ENCODE measurements at regions not wholly inside any gene's neighbourhood (a gene's known extent, or its start where the extent isn't known, plus 50 kb on each side); places are given as distances from the start of the nearest gene placed in this dataset.

DNA sequence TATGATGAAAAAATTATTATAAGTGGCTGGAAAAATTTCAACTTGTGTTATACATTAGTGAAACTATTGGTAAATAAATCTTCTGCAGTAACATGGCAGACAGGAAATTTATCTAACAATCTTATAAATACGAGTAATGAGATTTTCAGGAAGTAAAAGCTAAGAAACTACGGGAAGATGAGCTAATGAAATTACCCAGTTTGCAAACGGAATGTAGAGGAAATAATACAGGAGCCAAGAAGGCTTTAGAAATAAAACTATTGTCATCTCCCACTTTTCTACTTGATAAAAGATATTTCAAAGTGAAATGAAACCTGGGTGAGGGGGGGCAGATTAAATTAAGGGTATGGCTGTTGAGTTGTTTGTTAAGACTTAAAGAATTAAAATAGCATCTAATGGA, 332.5 kb upstream of the SORCS1 start:
- no peaks in the 10 kb centered on the region for H3K4me1 ChIP-seq (ENCODE audit: control insufficient read depth, insufficient read depth, low read length)
- H3K9me3 ChIP-seq (ENCODE audit: control insufficient read depth, insufficient read depth, low read depth, low read length) = no peaks in the 10 kb centered on the region
- H3K27ac ChIP-seq (ENCODE audit: extremely low read depth, low read depth, low read length) = no peak overlapping the region
- H3K4me3 ChIP-seq (ENCODE audit: low read depth, low read length) = no peak overlapping the region
- H3K36me3 ChIP-seq (ENCODE audit: control insufficient read depth in 2 of 2, insufficient read depth in 1 of 2, low read length in 2 of 2) = no peaks in the 10 kb centered on the region
- ChIA-PET CTCF (no interaction called here), POLR2A (no interaction called here)
- TF ChIP-seq ZNF843 (tag by site-specific recombination; IDR thresholded peaks at IDR 0.05) (no peak), KLF9 (tag by site-specific recombination; IDR thresholded peaks at IDR 0.05; ENCODE audit: low read depth) (no peak), ZNF132 (tag by site-specific recombination; IDR thresholded peaks at IDR 0.05; ENCODE audit: borderline replicate concordance) (no peak), ZNF404 (tag by site-specific recombination; IDR thresholded peaks at IDR 0.05) (no peak), IKZF3 (tag by site-specific recombination; IDR thresholded peaks at IDR 0.05) (no peak), YY2 (tag by site-specific recombination; IDR thresholded peaks at IDR 0.05) (no peak), ZNF433 (tag by site-specific recombination; IDR thresholded peaks at IDR 0.05; ENCODE audit: low read depth) (no peak), ZNF530 (tag by site-specific recombination; IDR thresholded peaks at IDR 0.05; ENCODE audit: low read depth) (no peak), ZBTB6 (tag by site-specific recombination; IDR thresholded peaks at IDR 0.05) (no peak), ZNF202 (tag by site-specific recombination; IDR thresholded peaks at IDR 0.05; ENCODE audit: borderline replicate concordance) (no peak), BCL6B (tag by site-specific recombination; IDR thresholded peaks at IDR 0.05) (no peak), ZNF112 (tag by site-specific recombination; IDR thresholded peaks at IDR 0.05) (no peak), ZNF169 (tag by site-specific recombination; IDR thresholded peaks at IDR 0.05) (no peak), GLI4 (tag by site-specific recombination; IDR thresholded peaks at IDR 0.05) (no peak), OVOL3 (tag by site-specific recombination; IDR thresholded peaks at IDR 0.05) (no peak)
- TF ChIP-seq, protein P1, sequence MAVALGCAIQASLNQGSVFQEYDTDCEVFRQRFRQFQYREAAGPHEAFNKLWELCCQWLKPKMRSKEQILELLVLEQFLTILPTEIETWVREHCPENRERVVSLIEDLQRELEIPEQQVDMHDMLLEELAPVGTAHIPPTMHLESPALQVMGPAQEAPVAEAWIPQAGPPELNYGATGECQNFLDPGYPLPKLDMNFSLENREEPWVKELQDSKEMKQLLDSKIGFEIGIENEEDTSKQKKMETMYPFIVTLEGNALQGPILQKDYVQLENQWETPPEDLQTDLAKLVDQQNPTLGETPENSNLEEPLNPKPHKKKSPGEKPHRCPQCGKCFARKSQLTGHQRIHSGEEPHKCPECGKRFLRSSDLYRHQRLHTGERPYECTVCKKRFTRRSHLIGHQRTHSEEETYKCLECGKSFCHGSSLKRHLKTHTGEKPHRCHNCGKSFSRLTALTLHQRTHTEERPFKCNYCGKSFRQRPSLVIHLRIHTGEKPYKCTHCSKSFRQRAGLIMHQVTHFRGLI (tag by site-specific recombination; IDR thresholded peaks at IDR 0.05) = no peak
- TF ChIP-seq, protein P2, sequence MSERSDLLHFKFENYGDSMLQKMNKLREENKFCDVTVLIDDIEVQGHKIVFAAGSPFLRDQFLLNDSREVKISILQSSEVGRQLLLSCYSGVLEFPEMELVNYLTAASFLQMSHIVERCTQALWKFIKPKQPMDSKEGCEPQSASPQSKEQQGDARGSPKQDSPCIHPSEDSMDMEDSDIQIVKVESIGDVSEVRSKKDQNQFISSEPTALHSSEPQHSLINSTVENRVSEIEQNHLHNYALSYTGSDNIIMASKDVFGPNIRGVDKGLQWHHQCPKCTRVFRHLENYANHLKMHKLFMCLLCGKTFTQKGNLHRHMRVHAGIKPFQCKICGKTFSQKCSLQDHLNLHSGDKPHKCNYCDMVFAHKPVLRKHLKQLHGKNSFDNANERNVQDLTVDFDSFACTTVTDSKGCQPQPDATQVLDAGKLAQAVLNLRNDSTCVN (tag by site-specific recombination; optimal IDR thresholded peaks at IDR 0.05) = no peak

- H3K4me1 ChIP-seq (ENCODE audit: control insufficient read depth, insufficient read depth, low read length) = no peaks in the 10 kb centered on the region
- no peaks in the 10 kb centered on the region for H3K36me3 ChIP-seq (ENCODE audit: control insufficient read depth in 2 of 2, insufficient read depth in 1 of 2, low read length in 2 of 2)
- ChIA-PET POLR2A (no interaction called here), CTCF (no interaction called here)
- H3K27ac ChIP-seq (ENCODE audit: extremely low read depth, low read depth, low read length) = no peak overlapping the region
- H3K4me3 ChIP-seq (ENCODE audit: low read depth, low read length) = no peak overlapping the region
- no peaks in the 10 kb centered on the region for H3K9me3 ChIP-seq (ENCODE audit: control insufficient read depth, insufficient read depth, low read depth, low read length)
- TF ChIP-seq ZNF18 (tag by site-specific recombination; IDR thresholded peaks at IDR 0.05) (no peak), SP3 (tag by site-specific recombination; IDR thresholded peaks at IDR 0.05) (no peak), ZNF184 (tag by site-specific recombination; IDR thresholded peaks at IDR 0.05) (no peak), ZSCAN5A (tag by site-specific recombination; IDR thresholded peaks at IDR 0.05) (no peak), GLI2 (tag by site-specific recombination; IDR thresholded peaks at IDR 0.05; ENCODE audit: borderline replicate concordance, low read depth) (no peak), ZBTB17 (tag by site-specific recombination; IDR thresholded peaks at IDR 0.05) (no peak), ZNF354C (tag by site-specific recombination; IDR thresholded peaks at IDR 0.05; ENCODE audit: borderline replicate concordance, low read depth) (no peak), ZNF266 (tag by site-specific recombination; IDR thresholded peaks at IDR 0.05; ENCODE audit: low read depth) (no peak), ZNF221 (tag by site-specific recombination; IDR thresholded peaks at IDR 0.05; ENCODE audit: borderline replicate concordance) (no peak), RBAK (tag by site-specific recombination; IDR thresholded peaks at IDR 0.05) (no peak), ZNF580 (tag by site-specific recombination; IDR thresholded peaks at IDR 0.05) (no peak), OSR2 (tag by site-specific recombination; IDR thresholded peaks at IDR 0.05) (no peak), ZFP69B (tag by site-specific recombination; IDR thresholded peaks at IDR 0.05) (no peak)
Measured at GRCh38 chr10:107496594-107496993, 332.1 kb upstream of the SORCS1 start.
